Muscle of leg (tissue), 3 donors: ENCODE measurements at regions not wholly inside any gene's neighbourhood (a gene's known extent, or its start where the extent isn't known, plus 50 kb on each side); places are given as distances from the start of the nearest gene placed in this dataset.

Source experiments
- DNase-seq: peaks from one replicate; pipeline ENCODE4 v3.0.0; 2013
- H3K27ac ChIP-seq: one replicate; pipeline ENCODE4 v1.5.1; 2013; ENCODE audit warnings: mild to moderate bottlenecking, low read length, control low read depth
- H3K27me3 ChIP-seq: one replicate; pipeline ENCODE4 v1.6.1; 2013; ENCODE audit warnings: low read length; ENCODE audit not compliant: control insufficient read depth, insufficient read depth
- H3K36me3 ChIP-seq: one replicate; pipeline ENCODE4 v1.6.1; 2013; ENCODE audit warnings: low read length; ENCODE audit not compliant: control insufficient read depth, insufficient read depth
- H3K4me1 ChIP-seq: one replicate; pipeline ENCODE4 v1.6.1; 2013; ENCODE audit warnings: low read length; ENCODE audit not compliant: control insufficient read depth, insufficient read depth
- H3K4me3 ChIP-seq: one replicate; pipeline ENCODE4 v1.5.1; 2013; ENCODE audit warnings: low read length, control low read depth
- H3K9me3 ChIP-seq: replicated peaks from 2 replicates; pipeline ENCODE4 v1.6.1; 2013; ENCODE audit warnings: low read depth, low read length; ENCODE audit not compliant: control insufficient read depth
- WGBS: methylation state at CpG from one replicate; pipeline ENCODE4 v1.1.5; 2013; ENCODE audit warnings: missing lambda C conversion rate; ENCODE audit not compliant: insufficient coverage; 5-methylcytosine and 5-hydroxymethylcytosine counted together

DNA sequence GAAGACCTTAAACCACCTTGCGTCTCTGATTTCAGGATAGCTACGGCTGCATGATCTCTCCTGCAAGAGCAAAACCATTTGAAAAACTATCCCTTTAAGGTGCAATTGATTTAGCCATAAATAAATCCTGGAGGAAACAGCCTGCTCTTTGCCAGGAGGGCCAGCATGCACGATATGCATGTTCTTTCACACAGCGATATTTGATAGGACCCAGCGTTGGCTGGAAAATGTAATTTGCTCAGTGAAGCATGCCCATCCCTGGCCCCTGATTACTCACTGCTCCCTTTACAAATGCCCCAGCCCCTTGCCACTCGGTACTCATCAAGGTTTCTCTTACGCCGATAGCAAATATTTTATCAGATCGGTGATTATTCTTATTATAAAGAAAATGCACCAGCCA lies 315.4 kb downstream of the CDH2 start:
- H3K27ac ChIP-seq = no peak overlapping the region
- H3K36me3 ChIP-seq = no peaks in the 10 kb centered on the region
- WGBS = 41% methylated on average over 5 of the region's 9 CpGs
- peaks cover 11% of the 10 kb centered on the region for H3K4me1 ChIP-seq
- H3K4me3 ChIP-seq = no peak overlapping the region
- peaks cover 3% of the 10 kb centered on the region for H3K9me3 ChIP-seq
- peak; percentile 43 for DNase-seq
- H3K27me3 ChIP-seq = no peaks in the 10 kb centered on the region

DNA sequence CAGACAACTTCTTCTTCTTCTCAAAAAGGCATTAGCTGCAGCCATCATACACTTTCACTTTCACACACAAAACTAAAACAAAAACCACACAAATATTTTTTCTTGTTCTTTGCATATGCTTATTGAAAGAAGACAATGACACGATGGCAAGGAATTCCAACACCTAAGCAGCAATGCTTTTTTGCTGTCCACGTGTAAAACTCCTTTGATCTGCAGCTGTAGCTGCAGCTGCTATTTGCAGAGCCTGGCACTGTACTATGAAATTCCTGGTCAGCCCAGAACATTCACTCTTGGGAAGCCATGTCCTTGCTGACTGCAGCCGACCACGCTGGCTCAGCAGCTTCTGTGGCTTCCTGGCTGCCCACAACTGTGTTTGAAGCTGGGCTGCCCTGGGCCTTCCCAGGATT lies 316.2 kb downstream of the CDH2 start:
- Histone ChIP-seq H3K27ac (peak overlapping the region; percentile 20), H3K4me1 (peaks cover 11% of the 10 kb centered on the region), H3K36me3 (no peaks in the 10 kb centered on the region), H3K9me3 (peaks cover 3% of the 10 kb centered on the region), H3K4me3 (no peak overlapping the region), H3K27me3 (no peaks in the 10 kb centered on the region)
- WGBS = 13% methylated on average over 4 of the region's 4 CpGs
- DNase-seq = peak; percentile 65

DNA sequence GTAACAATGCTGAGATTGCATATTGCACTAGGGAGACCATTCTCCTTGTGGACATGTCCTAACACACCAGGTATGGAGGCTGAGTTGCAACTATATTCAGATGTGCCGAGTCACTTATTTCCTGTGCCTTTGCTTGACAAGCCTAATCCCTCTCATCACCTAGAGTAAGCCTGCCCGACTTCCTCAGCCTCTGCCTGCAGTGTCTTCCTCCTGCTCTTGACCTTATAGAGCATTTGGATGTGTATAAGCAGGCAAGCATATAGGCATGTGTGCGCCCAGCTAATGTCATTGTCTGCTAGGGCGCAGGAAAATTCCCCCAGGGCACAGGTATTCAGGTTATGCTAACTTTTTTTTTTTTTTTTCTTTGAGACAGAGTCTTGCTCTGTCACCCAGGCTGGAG lies 316.9 kb downstream of the CDH2 start:
- Histone ChIP-seq H3K27ac (no peak overlapping the region), H3K4me3 (no peak overlapping the region), H3K36me3 (no peaks in the 10 kb centered on the region), H3K27me3 (no peaks in the 10 kb centered on the region), H3K9me3 (peaks cover 3% of the 10 kb centered on the region), H3K4me1 (peaks cover 11% of the 10 kb centered on the region)
- 87% methylated on average over 3 of the region's 4 CpGs for WGBS
- DNase-seq = no peak

DNA sequence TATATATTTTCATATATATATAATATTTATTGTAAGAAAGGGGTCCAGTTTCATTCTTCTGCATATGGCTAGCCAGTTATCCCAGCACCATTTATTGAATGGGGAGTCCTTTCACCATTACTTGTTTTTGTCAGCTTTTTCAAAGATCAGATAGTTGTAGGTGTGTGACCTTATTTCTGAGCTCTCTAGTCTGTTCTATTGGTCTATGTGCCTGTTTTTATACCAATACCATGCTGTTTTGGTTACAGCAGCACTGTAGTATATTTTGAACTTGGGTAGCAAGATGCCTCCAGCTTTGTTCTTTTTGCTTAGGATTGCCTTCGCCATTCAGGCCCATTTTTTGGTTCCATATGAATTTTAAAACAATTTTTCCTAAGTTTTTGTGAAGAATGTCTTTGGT lies 320.1 kb downstream of the CDH2 start:
- Histone ChIP-seq H3K36me3 (no peaks in the 10 kb centered on the region), H3K27me3 (no peaks in the 10 kb centered on the region), H3K9me3 (peaks cover 3% of the 10 kb centered on the region), H3K4me1 (peaks cover 11% of the 10 kb centered on the region), H3K27ac (no peak overlapping the region), H3K4me3 (no peak overlapping the region)
- no CpG with 5 or more reads among the region's 1 CpG for WGBS
- DNase-seq = no peak

DNA sequence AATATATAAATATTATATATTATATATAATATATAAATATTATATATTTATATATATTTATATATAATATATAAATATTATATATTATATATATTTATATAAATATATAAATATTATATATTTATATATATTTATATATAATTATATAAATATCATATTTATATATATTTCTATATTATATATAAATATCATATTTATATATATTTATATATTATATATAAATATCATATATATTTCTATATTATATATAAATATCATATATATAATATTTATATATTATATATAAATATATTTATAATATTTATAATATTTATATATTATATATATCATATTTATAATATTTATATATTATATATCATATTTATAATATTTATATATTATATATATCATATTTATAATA lies 321.4 kb downstream of the CDH2 start:
- DNase-seq = no peak
- peaks cover 3% of the 10 kb centered on the region for H3K9me3 ChIP-seq

DNA sequence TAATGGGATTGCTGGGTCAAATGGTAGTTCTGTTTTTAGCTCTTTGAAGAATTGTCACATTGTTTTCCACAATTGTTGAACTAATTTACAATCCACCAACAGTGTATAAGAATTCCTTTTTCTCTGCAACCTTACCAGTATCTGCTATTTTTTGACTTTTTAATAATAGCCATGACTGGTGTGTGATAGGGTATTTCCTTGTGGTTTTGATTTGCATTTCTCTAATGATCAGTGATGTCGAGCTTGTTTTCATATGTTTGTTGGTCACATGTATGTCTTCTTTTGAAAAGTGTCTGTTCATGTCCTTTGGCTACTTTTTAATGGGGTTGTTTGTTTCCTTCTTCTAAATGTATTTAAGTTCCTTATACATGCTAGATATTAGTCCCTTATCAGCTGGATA lies 322.3 kb downstream of the CDH2 start:
- Histone ChIP-seq H3K36me3 (no peaks in the 10 kb centered on the region), H3K4me1 (no peaks in the 10 kb centered on the region), H3K27me3 (no peaks in the 10 kb centered on the region), H3K4me3 (no peak overlapping the region), H3K27ac (no peak overlapping the region), H3K9me3 (peaks cover 3% of the 10 kb centered on the region)
- no CpG with 5 or more reads among the region's 1 CpG for WGBS
- DNase-seq = no peak

More for the DNA sequence above, 321.4 kb downstream of the CDH2 start:
- Histone ChIP-seq H3K27ac (no peak overlapping the region), H3K27me3 (no peaks in the 10 kb centered on the region), H3K4me1 (peaks cover 2% of the 10 kb centered on the region), H3K36me3 (no peaks in the 10 kb centered on the region), H3K4me3 (no peak overlapping the region)

DNA sequence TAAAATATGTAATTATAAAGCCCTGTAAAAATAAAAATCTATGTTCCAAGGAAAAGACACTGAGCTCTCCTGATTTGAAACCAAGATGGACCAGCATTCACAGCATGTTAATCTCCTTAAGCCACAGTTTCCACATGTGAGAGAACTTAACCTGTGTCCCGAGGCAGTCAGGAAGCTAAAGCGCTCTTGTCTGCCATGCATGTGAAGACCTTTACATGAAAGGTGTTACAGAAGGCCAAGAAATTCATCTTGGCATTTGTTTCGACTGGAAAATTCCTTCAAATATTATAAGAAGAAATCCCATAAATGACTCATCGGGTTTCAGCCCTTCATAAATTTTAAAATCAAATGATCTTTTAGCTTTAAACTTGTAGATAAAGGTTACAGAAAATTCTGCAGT lies 328.6 kb downstream of the CDH2 start:
- H3K27me3 ChIP-seq = no peaks in the 10 kb centered on the region
- WGBS = no CpG with 5 or more reads among the region's 4 CpGs
- no peaks in the 10 kb centered on the region for H3K36me3 ChIP-seq
- H3K9me3 ChIP-seq = no peaks in the 10 kb centered on the region
- H3K4me1 ChIP-seq = no peaks in the 10 kb centered on the region
- DNase-seq = peak; percentile 83
- H3K4me3 ChIP-seq = no peak overlapping the region
- no peak overlapping the region for H3K27ac ChIP-seq

DNA sequence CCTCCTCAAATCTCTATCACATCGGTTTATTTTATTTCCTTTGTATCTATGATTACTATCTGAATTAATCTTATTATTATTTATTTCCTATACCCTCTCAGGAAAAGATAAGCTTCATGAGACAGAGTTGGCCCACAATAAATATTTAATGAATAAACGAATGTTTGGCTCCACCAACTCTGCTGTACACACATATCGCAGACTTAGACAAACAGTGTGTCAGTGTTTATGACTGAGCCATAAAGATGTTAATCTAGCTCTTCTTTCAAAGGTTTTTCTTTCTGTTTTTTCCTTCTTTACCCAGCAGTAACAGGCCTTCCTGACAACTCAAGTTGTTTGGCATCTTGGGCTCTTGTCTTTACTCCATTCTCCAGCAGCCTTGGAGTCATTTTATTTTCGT lies 329.5 kb downstream of the CDH2 start:
- no peak overlapping the region for H3K27ac ChIP-seq
- DNase-seq = no peak

DNA sequence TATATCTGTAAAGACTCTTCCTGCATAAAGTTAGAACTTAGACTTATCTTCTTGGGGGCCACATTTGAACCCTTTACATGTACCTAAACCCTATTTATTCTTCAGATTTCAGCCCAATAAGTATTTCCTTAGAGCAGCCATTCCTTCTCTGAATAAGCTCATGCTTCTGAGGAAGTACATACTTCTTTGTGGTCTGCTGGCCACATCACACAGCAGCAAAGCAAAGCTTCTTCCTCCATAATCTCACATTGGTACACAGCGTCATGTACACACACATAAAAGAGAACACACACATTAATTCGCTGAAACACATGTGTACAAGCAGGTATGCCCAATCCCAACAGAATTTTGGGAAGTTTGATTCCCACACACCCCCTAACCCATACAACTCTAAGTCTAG lies 331.0 kb downstream of the CDH2 start:
- Histone ChIP-seq H3K4me3 (no peak overlapping the region), H3K36me3 (no peaks in the 10 kb centered on the region), H3K9me3 (no peaks in the 10 kb centered on the region), H3K27me3 (no peaks in the 10 kb centered on the region), H3K27ac (no peak overlapping the region), H3K4me1 (no peaks in the 10 kb centered on the region)
- no peak for DNase-seq
- 60% methylated on average over 1 of the region's 2 CpGs for WGBS

More for the DNA sequence above, 329.5 kb downstream of the CDH2 start:
- Histone ChIP-seq H3K36me3 (no peaks in the 10 kb centered on the region), H3K27me3 (no peaks in the 10 kb centered on the region), H3K4me3 (no peak overlapping the region), H3K9me3 (no peaks in the 10 kb centered on the region), H3K4me1 (no peaks in the 10 kb centered on the region)
- WGBS = 0% methylated on average over 1 of the region's 4 CpGs

DNA sequence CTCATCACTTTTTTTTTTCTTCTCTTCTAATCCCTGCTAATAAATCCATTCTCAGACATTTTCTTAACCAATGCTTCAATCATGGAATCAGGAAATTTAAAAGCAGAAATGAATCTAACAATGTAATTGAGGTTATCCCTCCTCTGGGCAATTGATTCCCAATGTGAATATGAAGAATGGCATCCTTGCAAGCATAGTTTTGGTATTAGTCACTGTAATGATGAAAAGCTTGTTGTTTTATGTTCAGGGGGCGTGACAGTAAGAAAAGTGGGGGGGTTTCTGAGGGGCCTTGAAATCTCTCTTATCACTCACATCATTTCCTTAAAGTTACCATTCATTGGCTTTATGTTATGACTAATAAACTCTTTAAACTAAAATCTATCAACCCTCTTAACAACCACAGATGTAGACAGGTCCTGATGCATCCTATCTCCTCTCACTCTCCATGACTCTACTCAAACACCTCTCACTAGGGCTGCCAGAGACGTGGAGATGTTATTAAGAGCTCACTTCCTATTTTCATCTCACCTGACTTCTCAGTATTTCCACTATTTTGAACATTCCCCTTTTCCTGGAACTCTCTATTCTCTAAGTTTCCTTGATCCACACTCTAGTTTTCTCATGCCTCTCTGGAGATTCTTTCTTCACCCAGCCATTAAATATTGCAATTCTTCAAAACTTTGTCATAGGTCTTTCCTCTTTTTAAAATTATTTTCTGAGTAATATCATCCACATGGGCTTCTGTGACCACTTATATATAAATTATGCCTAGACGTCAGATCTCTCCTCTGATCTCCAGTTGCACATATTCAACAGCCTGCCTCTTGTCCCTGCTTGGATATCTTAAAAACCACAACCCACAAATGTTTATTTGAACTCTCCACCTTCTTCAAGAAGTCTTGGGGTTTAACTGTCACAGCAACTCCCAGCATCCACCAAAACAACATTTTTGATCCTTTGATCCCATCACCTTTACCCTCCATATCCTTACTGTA lies 332.9 kb downstream of the CDH2 start:
- no peak for DNase-seq
- H3K36me3 ChIP-seq = no peaks in the 10 kb centered on the region
- WGBS = 44% methylated on average over 1 of the region's 3 CpGs
- H3K27me3 ChIP-seq = no peaks in the 10 kb centered on the region
- H3K4me1 ChIP-seq = no peaks in the 10 kb centered on the region
- no peaks in the 10 kb centered on the region for H3K9me3 ChIP-seq
- no peak overlapping the region for H3K27ac ChIP-seq
- H3K4me3 ChIP-seq = no peak overlapping the region
